IMR-90 (cell line): ENCODE measurements at regions not wholly inside any gene's neighbourhood (a gene's known extent, or its start where the extent isn't known, plus 50 kb on each side); places are given as distances from the start of the nearest gene placed in this dataset.

Experiments used
- ATAC-seq: fragments of 200-7000 bp; cut with Tn5 transposase; 2 replicates; pipeline ENCODE4 v1.9.1; 2020; ENCODE audit warnings: low read depth, mild to moderate bottlenecking, moderate library complexity
- BruUV-seq: library from RNA; stranded (reverse); fragments of 400-500 nt; replicated peaks from 2 replicates; lab custom pipeline; 2021; lab: Mats Ljungman, UMichigan
- CTCF ChIA-PET: fragments of 300-600 bp; formaldehyde crosslinking; extraction: SDS; loops from one replicate; lab custom pipeline; 2021; ENCODE audit warnings: antibody characterized with exemption; lab: Yijun Ruan, JAX
- POLR2A ChIA-PET: fragments of 300-600 bp; sonication (Branson Sonifier 250); formaldehyde crosslinking; loops from one replicate; lab custom pipeline; 2022; ENCODE audit warnings: antibody characterized with exemption; ENCODE audit not compliant: unreplicated experiment; lab: Charles Lee
- DNase-seq: peaks from one replicate; pipeline ENCODE4 v3.0.0; 2013
- H2AFZ ChIP-seq: replicated peaks from 2 replicates; pipeline ENCODE3; 2013; ENCODE audit warnings: low read length, mild to moderate bottlenecking; ENCODE audit not compliant: poor library complexity
- H2AK5ac ChIP-seq: 2 replicates; pipeline ENCODE4 v1.6.1; 2013; ENCODE audit warnings: low read depth, low read length, inconsistent platforms
- H2AK9ac ChIP-seq: replicated peaks from 2 replicates; pipeline ENCODE3; 2013; ENCODE audit warnings: mild to moderate bottlenecking, low read depth, low read length, moderate library complexity; ENCODE audit not compliant: poor library complexity
- H2BK120ac ChIP-seq: 2 replicates; pipeline ENCODE4 v1.6.1; 2013; ENCODE audit warnings: low read depth, low read length, inconsistent platforms
- H2BK15ac ChIP-seq: 3 replicates; pipeline ENCODE4 v1.6.1; 2013; ENCODE audit warnings: low read depth, low read length, inconsistent platforms
- H2BK20ac ChIP-seq: 2 replicates; pipeline ENCODE4 v1.6.1; 2013; ENCODE audit warnings: low read depth, mild to moderate bottlenecking, inconsistent platforms, low read length, moderate library complexity
- H2BK5ac ChIP-seq: 2 replicates; pipeline ENCODE4 v1.6.1; 2013; ENCODE audit warnings: mild to moderate bottlenecking, low read depth, low read length, inconsistent platforms; ENCODE audit not compliant: poor library complexity, severe bottlenecking
- H3K14ac ChIP-seq: replicated peaks from 2 replicates; pipeline ENCODE4 v1.6.1; 2013; ENCODE audit warnings: low read depth, low read length, inconsistent platforms
- H3K18ac ChIP-seq: 2 replicates; pipeline ENCODE4 v1.6.1; 2013; ENCODE audit warnings: low read depth, low read length, control low read depth
- H3K23ac ChIP-seq: 2 replicates; pipeline ENCODE4 v1.6.1; 2013; ENCODE audit warnings: low read depth, low read length, inconsistent platforms
- H3K27ac ChIP-seq: 2 replicates; pipeline ENCODE4 v1.5.1; 2013; ENCODE audit warnings: mild to moderate bottlenecking, control low read depth, low read length; ENCODE audit not compliant: insufficient read depth
- H3K27me3 ChIP-seq: 2 replicates; pipeline ENCODE4 v1.6.1; 2013; ENCODE audit warnings: low read length; ENCODE audit not compliant: control insufficient read depth, insufficient read depth
- H3K36me3 ChIP-seq: 2 replicates; pipeline ENCODE4 v1.6.1; 2013; ENCODE audit warnings: low read length, mixed read lengths; ENCODE audit not compliant: control insufficient read depth, insufficient read depth
- H3K4ac ChIP-seq: 2 replicates; pipeline ENCODE4 v1.6.1; 2013; ENCODE audit warnings: low read depth, low read length, inconsistent platforms
- H3K4me1 ChIP-seq: 2 replicates; pipeline ENCODE4 v1.6.1; 2013; ENCODE audit warnings: low read length, mixed read lengths; ENCODE audit not compliant: control insufficient read depth, insufficient read depth
- H3K4me2 ChIP-seq: 2 replicates; pipeline ENCODE4 v1.6.1; 2013; ENCODE audit warnings: low read depth, mild to moderate bottlenecking, control low read depth, low read length, moderate library complexity
- H3K4me3 ChIP-seq: 2 replicates; pipeline ENCODE4 v1.5.1; 2013; ENCODE audit warnings: low read depth, mild to moderate bottlenecking, control low read depth, low read length, moderate library complexity; ENCODE audit not compliant: insufficient read depth
- H3K56ac ChIP-seq: 2 replicates; pipeline ENCODE4 v1.6.1; 2013; ENCODE audit warnings: low read length, inconsistent platforms; ENCODE audit not compliant: insufficient read depth; ENCODE audit errors: extremely low read depth
- H3K79me1 ChIP-seq, 2 experiments: 2 replicates each; pipeline ENCODE4 v1.6.1; 2013; ENCODE audit warnings: low read length in 2 of 2, inconsistent platforms in 1 of 2, low read depth in 1 of 2
- H3K9ac ChIP-seq: 2 replicates; pipeline ENCODE4 v1.6.1; 2013; ENCODE audit warnings: low read depth, low read length, control low read depth
- H3K9me1 ChIP-seq: 2 replicates; pipeline ENCODE4 v1.6.1; 2013; ENCODE audit warnings: low read length, inconsistent platforms; ENCODE audit not compliant: insufficient read depth
- H3K9me3 ChIP-seq: 2 replicates; pipeline ENCODE4 v1.6.1; 2013; ENCODE audit warnings: low read length; ENCODE audit not compliant: control insufficient read depth, insufficient read depth
- H4K20me1 ChIP-seq: 2 replicates; pipeline ENCODE4 v1.6.1; 2013; ENCODE audit warnings: low read length, inconsistent platforms; ENCODE audit not compliant: insufficient read depth
- H4K5ac ChIP-seq: 2 replicates; pipeline ENCODE4 v1.6.1; 2013; ENCODE audit warnings: mild to moderate bottlenecking, low read depth, low read length, control low read depth
- H4K8ac ChIP-seq, 2 experiments: 2 replicates each; pipeline ENCODE4 v1.6.1; 2013; ENCODE audit warnings: low read depth in 2 of 2, low read length in 2 of 2, control low read depth in 1 of 2, inconsistent platforms in 1 of 2
- H4K91ac ChIP-seq: 2 replicates; pipeline ENCODE4 v1.6.1; 2013; ENCODE audit warnings: low read depth, low read length, inconsistent platforms; ENCODE audit not compliant: insufficient read depth
- BHLHE40 ChIP-seq: fragments of 150-350 bp; IDR thresholded peaks from 2 replicates; pipeline ENCODE4 v1.6.1; 2016; ENCODE audit warnings: mild to moderate bottlenecking, low read depth, low read length
- MAFK ChIP-seq: IDR thresholded peaks from 2 replicates; pipeline ENCODE4 v1.6.1; 2012; ENCODE audit warnings: low read depth, low read length, improper control_type of control experiment
- NFE2L2 ChIP-seq: fragments of 150-350 bp; IDR thresholded peaks from 2 replicates; pipeline ENCODE4 v1.6.1; 2016; ENCODE audit warnings: low read depth, mild to moderate bottlenecking, low read length
- POLR2A ChIP-seq: IDR thresholded peaks from 2 replicates; pipeline ENCODE4 v1.6.1; 2012; ENCODE audit warnings: mild to moderate bottlenecking, low read depth, low read length
- RAD21 ChIP-seq: IDR thresholded peaks from 2 replicates; pipeline ENCODE4 v1.6.1; 2012; ENCODE audit warnings: low read length, improper control_type of control experiment
- RCOR1 ChIP-seq: IDR thresholded peaks from 2 replicates; pipeline ENCODE4 v1.6.1; 2012; ENCODE audit warnings: mild to moderate bottlenecking, low read length, improper control_type of control experiment; ENCODE audit not compliant: insufficient replicate concordance
- WGBS, 2 experiments: methylation state at CpG; one replicate each; pipeline versions ENCODE4 v1.1.5 to v1.1.7; 2013; ENCODE audit warnings: missing lambda C conversion rate in 2 of 2; ENCODE audit not compliant: insufficient read length in 1 of 2; ENCODE audit errors: extremely low coverage in 2 of 2; 5-methylcytosine and 5-hydroxymethylcytosine counted together
- dilution Hi-C: fragments of 300-500 bp; cut with HindIII; formaldehyde crosslinking; loops from one replicate; pipeline ENCODE4 v1.14.3; 2018; ENCODE audit warnings: low sequenced_read_pairs; ENCODE audit not compliant: unreplicated experiment
- in situ Hi-C: fragments of 300-500 bp; cut with MboI; formaldehyde crosslinking; loops from 3 replicates; pipeline ENCODE4 v1.14.3; 2019; ENCODE audit warnings: low sequenced_read_pairs, inconsistent platforms, mixed read lengths
- intact Hi-C: fragments of 100-400 bp; cut with micrococcal nuclease; formaldehyde crosslinking; loops from 2 replicates; pipeline ENCODE4 v1.10.0; 2022

DNA sequence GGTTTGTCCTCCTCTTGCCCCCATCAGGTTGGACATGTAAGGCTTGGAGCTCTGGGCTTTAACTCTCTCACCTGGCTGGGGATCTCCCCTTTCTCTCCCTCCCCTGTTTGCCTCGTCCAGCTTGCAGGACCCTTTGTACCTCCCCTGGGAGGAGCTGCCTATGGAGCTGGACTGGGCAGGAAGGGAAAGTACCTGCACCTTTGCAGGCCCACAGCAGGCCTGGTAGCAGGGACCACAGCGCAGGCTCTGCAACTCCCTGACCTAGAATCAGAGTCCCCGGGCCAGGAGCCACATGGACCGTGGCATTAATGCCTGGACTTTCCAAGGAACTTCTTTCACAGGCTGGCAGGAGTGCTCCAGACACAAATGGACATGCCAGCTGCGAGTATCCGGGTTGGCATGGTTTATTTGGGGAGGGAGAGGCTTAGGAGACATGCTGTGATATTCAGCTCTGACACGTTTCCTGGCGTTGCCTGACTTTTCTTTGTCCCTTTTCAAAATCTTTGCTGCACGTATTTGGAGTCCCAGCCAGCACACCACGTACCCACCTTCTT is 268.5 kb upstream of the EXOC2 start:
- dilution Hi-C loops: no loop called here
- POLR2A ChIA-PET: no interaction called here

More for the DNA sequence above, 268.5 kb upstream of the EXOC2 start:
- H3K4me1 ChIP-seq: no peaks in the 10 kb centered on the region
- H3K9ac ChIP-seq: no peak overlapping the region
- no peak overlapping the region for H3K23ac ChIP-seq
- ATAC-seq: no peak
- H4K8ac ChIP-seq: no peak overlapping the region
- TF ChIP-seq MAFK: no peak
- TF ChIP-seq BHLHE40: no peak
- TF ChIP-seq RCOR1: no peak
- no peak for TF ChIP-seq NFE2L2
- TF ChIP-seq POLR2A: no peak
- TF ChIP-seq RAD21: no peak
- intact Hi-C loops: no loop called here
- peak overlapping the region; percentile 13 for H2AK9ac ChIP-seq
- in situ Hi-C loops: no loop called here
- H3K27ac ChIP-seq: no peak overlapping the region
- H4K5ac ChIP-seq: no peak overlapping the region
- no peak overlapping the region for H4K91ac ChIP-seq
- H3K14ac ChIP-seq: no peak overlapping the region
- H3K18ac ChIP-seq: no peak overlapping the region
- CTCF ChIA-PET: interaction anchor here (0.7 to 2.4 kb wide), 2 partner anchors 10 to 38 kb away, joined by 3 to 7 read pairs; no protein-coding TSS in a partner anchor
- no peak overlapping the region for H2BK120ac ChIP-seq
- no peak overlapping the region for H3K4ac ChIP-seq
- H3K9me1 ChIP-seq: no peaks in the 10 kb centered on the region; the same call in 1 of the 2 replicates
- H3K36me3 ChIP-seq: no peaks in the 10 kb centered on the region
- no peak overlapping the region for H2AK5ac ChIP-seq
- no peak overlapping the region for H3K4me2 ChIP-seq
- H3K56ac ChIP-seq: no peak overlapping the region
- BruUV-seq: no TSS peak
- H3K27me3 ChIP-seq: peaks cover 2% of the 10 kb centered on the region
- H2BK20ac ChIP-seq: no peak overlapping the region
- no peaks in the 10 kb centered on the region for H4K20me1 ChIP-seq
- DNase-seq: no peak
- no peak overlapping the region for H3K4me3 ChIP-seq
- no peak overlapping the region for H2BK15ac ChIP-seq
- 64% methylated on average over 3 of the region's 10 CpGs; no CpG with 5 or more reads in 1 of the 2 experiments for WGBS, 2 experiments
- H2BK5ac ChIP-seq: no peak overlapping the region
- H3K79me1 ChIP-seq: no peaks in the 10 kb centered on the region
- H2AFZ ChIP-seq: no peak overlapping the region
- H3K9me3 ChIP-seq: no peaks in the 10 kb centered on the region
